ENCODE measurements at regions not wholly inside any gene's neighbourhood (a gene's known extent, or its start where the extent isn't known, plus 50 kb on each side); places are given as distances from the start of the nearest gene placed in this dataset.

DNA sequence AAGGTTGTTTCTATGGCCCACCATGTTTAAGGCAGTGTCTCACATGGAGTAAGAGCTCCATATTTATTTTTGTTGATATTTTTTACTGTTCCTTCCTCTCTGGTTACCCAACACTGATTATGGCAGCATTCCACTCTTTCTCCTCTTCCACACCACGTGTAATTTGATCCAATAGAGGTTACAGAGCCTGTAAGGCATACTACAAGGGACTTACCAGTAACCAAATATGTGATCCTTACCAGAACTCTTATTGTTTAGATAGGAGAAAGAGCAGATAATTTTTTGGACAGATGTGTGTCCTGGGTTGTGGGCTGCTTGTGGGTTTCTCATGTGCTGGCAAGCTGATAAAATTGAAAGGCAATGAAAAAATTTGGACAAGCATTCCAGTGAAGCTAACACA, 261.3 kb downstream of the TMEM167A start:
- ChIA-PET POLR2A (ENCODE audit: partially characterized antibody) (no interaction called here), CTCF (ENCODE audit: partially characterized antibody) (no interaction called here)
- Histone ChIP-seq H2BK12ac (ENCODE audit: low read depth, low read length) (no peak overlapping the region), H3K14ac (ENCODE audit: insufficient read length) (no peak overlapping the region), H3K23ac (ENCODE audit: insufficient read length) (no peak overlapping the region), H2AFZ (ENCODE audit: low read length) (0 out of 2 replicates have a peak overlapping the region, but pooled peaks have one; percentile 38), H2AK5ac (ENCODE audit: low read depth, low read length) (no peak overlapping the region), H3K9ac (replicated peaks in 1 of 4; ENCODE audit: extremely low read depth in 1 of 4, low read depth in 3 of 4, low read length in 3 of 4) (no peak overlapping the region), H3K79me2 (ENCODE audit: control insufficient read depth in 1 of 2, insufficient read depth in 2 of 2, low read length in 2 of 2) (no peaks in the 10 kb centered on the region), H3K4me2 (ENCODE audit: insufficient read depth in 1 of 2, low read depth in 2 of 2, low read length in 2 of 2) (no peak overlapping the region), H3K36me3 (ENCODE audit: control insufficient read depth in 2 of 4, insufficient read depth in 4 of 4, low read length in 3 of 4) (no peaks in the 10 kb centered on the region), H3K23me2 (ENCODE audit: low read depth, low read length) (no peaks in the 10 kb centered on the region), H2BK5ac (ENCODE audit: low read depth, low read length) (no peak overlapping the region), H4K20me1 (replicated peaks in 1 of 2; ENCODE audit: control insufficient read depth in 1 of 2, insufficient read depth in 2 of 2, low read length in 2 of 2) (no peaks in the 10 kb centered on the region), H3K4me1 (replicated peaks in 1 of 4; ENCODE audit: control insufficient read depth in 3 of 4, insufficient read depth in 4 of 4, low read length in 3 of 4) (peaks cover 0 to 10% (median 3%) of the 10 kb centered on the region in 4 experiments; a peak in 3 of 7 replicates), H3K56ac (replicated peaks; ENCODE audit: insufficient read length, low read depth, low read length) (no peak overlapping the region), H3K27me3 (replicated peaks in 1 of 4; ENCODE audit: control insufficient read depth in 3 of 4, extremely low read depth in 1 of 4, insufficient read depth in 3 of 4, low read length in 3 of 4) (no peaks in the 10 kb centered on the region), H3K79me1 (ENCODE audit: low read depth, low read length) (no peaks in the 10 kb centered on the region), H2BK20ac (ENCODE audit: low read length) (no peak overlapping the region), H3K27ac (ENCODE audit: low read depth, low read length) (no peak overlapping the region), H4K91ac (replicated peaks; ENCODE audit: insufficient read length, low read length) (no peak overlapping the region), H4K8ac (ENCODE audit: extremely low read depth, insufficient read depth, low read length) (no peak overlapping the region), H3K4me3 (ENCODE audit: extremely low read depth in 1 of 4, insufficient read depth in 2 of 4, low read depth in 3 of 4, low read length in 4 of 4) (no peak overlapping the region), H3K4ac (replicated peaks; ENCODE audit: insufficient read length, low read depth, low read length) (no peak overlapping the region), H4K5ac (ENCODE audit: insufficient read length, low read depth, low read length) (no peak overlapping the region), H3K9me3 (ENCODE audit: insufficient read depth in 2 of 2, low read depth in 1 of 2, low read length in 1 of 2) (no peaks in the 10 kb centered on the region), H3K18ac (ENCODE audit: extremely low read depth, low read length) (no peak overlapping the region), H2BK15ac (ENCODE audit: low read length) (no peak overlapping the region), H2BK120ac (replicated peaks; ENCODE audit: low read depth, low read length) (no peak overlapping the region)
- FAIRE-seq (no peak), DNase-seq (ENCODE audit: low read depth in 1 of 2, low spot score in 2 of 2) (no peak)
- 22% methylated on average over 1 of the region's 1 CpG; no CpG with 5 or more reads in 1 of the 2 experiments for WGBS, 2 experiments (ENCODE audit: extremely low coverage in 1 of 2, insufficient coverage in 1 of 2, insufficient read length in 1 of 2, insufficient replicate concordance in 2 of 2, low coverage in 1 of 2, low lambda C conversion rate in 2 of 2, missing lambda C conversion rate in 1 of 2)
- TF ChIP-seq E2F6 (IDR thresholded peaks at IDR 0.05) (no peak), RNF2 (IDR thresholded peaks at IDR 0.05; ENCODE audit: borderline replicate concordance, low read depth, low read length, missing control alignments, poor library complexity, severe bottlenecking) (no peak), SUZ12 (IDR thresholded peaks at IDR 0.05; ENCODE audit: low read length) (no peak), NRF1 (IDR thresholded peaks at IDR 0.05; ENCODE audit: low read depth, low read length) (no peak), SIN3A (conservative IDR thresholded peaks at IDR 0.05 in 1 of 2, IDR thresholded peaks at IDR 0.05 in 1 of 2; ENCODE audit: low read depth in 1 of 2, low read length in 2 of 2) (no peak), JUND (IDR thresholded peaks at IDR 0.05; ENCODE audit: low read length) (no peak), TAF1 (IDR thresholded peaks at IDR 0.05; ENCODE audit: low read depth, low read length) (no peak), TBP (IDR thresholded peaks at IDR 0.05; ENCODE audit: low read depth, low read length) (no peak)
- TF ChIP-seq, protein P1, sequence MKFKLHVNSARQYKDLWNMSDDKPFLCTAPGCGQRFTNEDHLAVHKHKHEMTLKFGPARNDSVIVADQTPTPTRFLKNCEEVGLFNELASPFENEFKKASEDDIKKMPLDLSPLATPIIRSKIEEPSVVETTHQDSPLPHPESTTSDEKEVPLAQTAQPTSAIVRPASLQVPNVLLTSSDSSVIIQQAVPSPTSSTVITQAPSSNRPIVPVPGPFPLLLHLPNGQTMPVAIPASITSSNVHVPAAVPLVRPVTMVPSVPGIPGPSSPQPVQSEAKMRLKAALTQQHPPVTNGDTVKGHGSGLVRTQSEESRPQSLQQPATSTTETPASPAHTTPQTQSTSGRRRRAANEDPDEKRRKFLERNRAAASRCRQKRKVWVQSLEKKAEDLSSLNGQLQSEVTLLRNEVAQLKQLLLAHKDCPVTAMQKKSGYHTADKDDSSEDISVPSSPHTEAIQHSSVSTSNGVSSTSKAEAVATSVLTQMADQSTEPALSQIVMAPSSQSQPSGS (IDR thresholded peaks at IDR 0.05; ENCODE audit: low read length) = no peak

Measured in H1 (cell line).